ENCODE measurements at regions not wholly inside any gene's neighbourhood (a gene's known extent, or its start where the extent isn't known, plus 50 kb on each side); places are given as distances from the start of the nearest gene placed in this dataset.

DNA sequence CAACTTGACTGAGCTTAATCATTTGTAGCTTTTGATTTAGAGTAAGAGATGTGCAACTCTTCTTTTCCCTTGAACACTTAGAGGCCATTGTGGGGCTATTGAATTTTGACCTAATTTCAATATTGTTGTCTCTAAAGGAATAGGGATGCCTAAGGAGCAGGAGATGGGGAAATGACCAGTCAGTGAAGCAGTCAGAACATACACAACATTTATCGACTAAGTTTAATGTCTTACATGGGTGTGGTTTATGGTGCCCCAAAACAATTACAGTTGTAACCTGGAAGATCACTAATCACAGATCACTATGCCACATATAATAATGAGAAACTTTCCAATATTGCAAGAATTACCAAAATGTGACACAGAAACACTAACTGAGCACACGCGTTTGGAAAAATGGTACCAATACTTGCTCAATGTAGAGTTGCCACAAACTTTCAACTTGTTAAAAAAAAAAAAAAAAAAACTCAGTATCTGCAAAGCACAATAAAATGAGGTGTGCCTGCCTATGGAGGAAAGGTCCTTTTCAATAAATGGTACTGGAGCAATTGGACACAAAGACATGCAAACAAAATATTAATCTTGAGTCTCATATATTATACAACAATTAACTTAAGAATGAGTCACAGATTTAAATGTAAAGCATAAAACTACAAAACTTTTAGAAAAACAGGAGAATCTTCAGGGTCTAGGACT lies 189.6 kb upstream of the RAD23B start:
- H3K4me1 ChIP-seq (ENCODE audit: low read length) = no peaks in the 10 kb centered on the region
- H3K27ac ChIP-seq (ENCODE audit: low read length) = no peak overlapping the region
- DNase-seq = no peak
- no peaks in the 10 kb centered on the region for H3K79me2 ChIP-seq (ENCODE audit: low read length)
- H3K9ac ChIP-seq (ENCODE audit: low read length) = no peak overlapping the region
- H3K27me3 ChIP-seq (replicated peaks; ENCODE audit: insufficient read depth, low read length) = no peaks in the 10 kb centered on the region
- no peak overlapping the region for H2AFZ ChIP-seq (ENCODE audit: low read length)
- no peaks in the 10 kb centered on the region for H3K9me3 ChIP-seq (replicated peaks; ENCODE audit: insufficient read depth, low read length)
- H3K4me3 ChIP-seq (ENCODE audit: low read length) = no peak overlapping the region
- TF ChIP-seq EZH2 (optimal IDR thresholded peaks at IDR 0.05; ENCODE audit: low read depth, low read length) (no peak), EZH2phosphoT487 (IDR thresholded peaks at IDR 0.05; ENCODE audit: low read length) (no peak)
- TF ChIP-seq, protein P1, sequence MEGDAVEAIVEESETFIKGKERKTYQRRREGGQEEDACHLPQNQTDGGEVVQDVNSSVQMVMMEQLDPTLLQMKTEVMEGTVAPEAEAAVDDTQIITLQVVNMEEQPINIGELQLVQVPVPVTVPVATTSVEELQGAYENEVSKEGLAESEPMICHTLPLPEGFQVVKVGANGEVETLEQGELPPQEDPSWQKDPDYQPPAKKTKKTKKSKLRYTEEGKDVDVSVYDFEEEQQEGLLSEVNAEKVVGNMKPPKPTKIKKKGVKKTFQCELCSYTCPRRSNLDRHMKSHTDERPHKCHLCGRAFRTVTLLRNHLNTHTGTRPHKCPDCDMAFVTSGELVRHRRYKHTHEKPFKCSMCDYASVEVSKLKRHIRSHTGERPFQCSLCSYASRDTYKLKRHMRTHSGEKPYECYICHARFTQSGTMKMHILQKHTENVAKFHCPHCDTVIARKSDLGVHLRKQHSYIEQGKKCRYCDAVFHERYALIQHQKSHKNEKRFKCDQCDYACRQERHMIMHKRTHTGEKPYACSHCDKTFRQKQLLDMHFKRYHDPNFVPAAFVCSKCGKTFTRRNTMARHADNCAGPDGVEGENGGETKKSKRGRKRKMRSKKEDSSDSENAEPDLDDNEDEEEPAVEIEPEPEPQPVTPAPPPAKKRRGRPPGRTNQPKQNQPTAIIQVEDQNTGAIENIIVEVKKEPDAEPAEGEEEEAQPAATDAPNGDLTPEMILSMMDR (IDR thresholded peaks at IDR 0.05; ENCODE audit: low read length) = no peak
- no peaks in the 10 kb centered on the region for H4K20me1 ChIP-seq (ENCODE audit: insufficient read depth, low read length)
- no peaks in the 10 kb centered on the region for H3K36me3 ChIP-seq (replicated peaks; ENCODE audit: insufficient read depth, low read length)
- H3F3A ChIP-seq (ENCODE audit: insufficient read depth, low read length) = no peaks in the 10 kb centered on the region
- H3K4me2 ChIP-seq (ENCODE audit: low read depth, low read length) = no peak overlapping the region
- no peaks in the 10 kb centered on the region for H3K9me2 ChIP-seq (replicated peaks; ENCODE audit: insufficient read depth, low read length)

DNA sequence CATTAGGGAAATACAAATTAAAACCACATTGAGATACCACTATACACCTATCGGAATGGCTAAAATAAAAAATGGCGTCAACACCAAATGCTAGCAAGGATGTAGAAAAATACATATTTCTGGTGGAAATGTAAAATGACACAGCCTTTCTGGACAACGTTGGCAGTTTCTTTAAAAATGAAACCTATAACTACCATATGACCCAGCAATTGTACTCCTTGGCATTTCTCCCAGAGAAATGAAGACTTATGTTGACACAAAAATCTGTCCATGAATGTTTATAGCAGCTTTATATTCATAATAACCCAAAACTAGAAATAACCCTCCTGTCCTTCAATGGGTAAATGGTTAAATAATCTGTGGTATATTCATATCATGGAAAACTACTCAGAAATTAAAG lies 188.7 kb upstream of the RAD23B start:
- H3K4me2 ChIP-seq (ENCODE audit: low read depth, low read length) = no peak overlapping the region
- H3K4me1 ChIP-seq (ENCODE audit: low read length) = no peaks in the 10 kb centered on the region
- H3K27me3 ChIP-seq (replicated peaks; ENCODE audit: insufficient read depth, low read length) = no peaks in the 10 kb centered on the region
- H3K27ac ChIP-seq (ENCODE audit: low read length) = no peak overlapping the region
- TF ChIP-seq EZH2phosphoT487 (IDR thresholded peaks at IDR 0.05; ENCODE audit: low read length) = no peak
- TF ChIP-seq, protein P1 (IDR thresholded peaks at IDR 0.05; ENCODE audit: low read length) = no peak
- TF ChIP-seq EZH2 (optimal IDR thresholded peaks at IDR 0.05; ENCODE audit: low read depth, low read length) = no peak
- no peaks in the 10 kb centered on the region for H4K20me1 ChIP-seq (ENCODE audit: insufficient read depth, low read length)
- no peaks in the 10 kb centered on the region for H3K79me2 ChIP-seq (ENCODE audit: low read length)
- H3K9me2 ChIP-seq (replicated peaks; ENCODE audit: insufficient read depth, low read length) = no peaks in the 10 kb centered on the region
- no peaks in the 10 kb centered on the region for H3K36me3 ChIP-seq (replicated peaks; ENCODE audit: insufficient read depth, low read length)
- H3K9ac ChIP-seq (ENCODE audit: low read length) = no peak overlapping the region
- no peaks in the 10 kb centered on the region for H3K9me3 ChIP-seq (replicated peaks; ENCODE audit: insufficient read depth, low read length)
- no peak for DNase-seq
- H3F3A ChIP-seq (ENCODE audit: insufficient read depth, low read length) = no peaks in the 10 kb centered on the region
- no peak overlapping the region for H3K4me3 ChIP-seq (ENCODE audit: low read length)
- no peak overlapping the region for H2AFZ ChIP-seq (ENCODE audit: low read length)

DNA sequence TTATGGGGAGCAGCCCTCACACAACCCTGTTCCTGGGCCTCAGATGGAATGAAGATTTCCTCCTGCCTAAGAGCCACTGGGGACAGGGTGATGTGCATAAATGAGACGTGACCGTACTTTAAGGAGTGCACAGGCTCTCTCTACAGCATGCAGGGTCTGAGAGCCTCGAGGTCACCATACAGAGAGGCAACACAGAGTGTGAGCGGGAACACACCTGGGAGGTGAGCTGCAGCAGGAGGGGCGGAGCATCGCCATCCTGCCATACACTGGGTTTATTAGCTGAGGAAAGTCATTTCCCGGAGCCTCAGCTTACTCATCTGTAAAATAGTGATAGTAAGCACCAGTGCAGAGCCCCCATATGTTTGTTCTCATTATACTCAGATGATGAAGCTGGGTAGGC lies 182.5 kb upstream of the RAD23B start:
- Histone ChIP-seq H3K9ac (ENCODE audit: low read length) (no peak overlapping the region), H3K4me1 (ENCODE audit: low read length) (no peaks in the 10 kb centered on the region), H2AFZ (ENCODE audit: low read length) (no peak overlapping the region), H3K27ac (ENCODE audit: low read length) (no peak overlapping the region), H3K9me3 (replicated peaks; ENCODE audit: insufficient read depth, low read length) (no peaks in the 10 kb centered on the region), H3K27me3 (replicated peaks; ENCODE audit: insufficient read depth, low read length) (no peaks in the 10 kb centered on the region), H3K79me2 (ENCODE audit: low read length) (no peaks in the 10 kb centered on the region), H3K4me3 (ENCODE audit: low read length) (no peak overlapping the region), H3K9me2 (replicated peaks; ENCODE audit: insufficient read depth, low read length) (no peaks in the 10 kb centered on the region), H3K36me3 (replicated peaks; ENCODE audit: insufficient read depth, low read length) (no peaks in the 10 kb centered on the region), H3F3A (ENCODE audit: insufficient read depth, low read length) (no peaks in the 10 kb centered on the region), H4K20me1 (ENCODE audit: insufficient read depth, low read length) (no peaks in the 10 kb centered on the region), H3K4me2 (ENCODE audit: low read depth, low read length) (no peak overlapping the region)
- TF ChIP-seq EZH2 (optimal IDR thresholded peaks at IDR 0.05; ENCODE audit: low read depth, low read length) = no peak
- TF ChIP-seq EZH2phosphoT487 (IDR thresholded peaks at IDR 0.05; ENCODE audit: low read length) = no peak
- TF ChIP-seq, protein P1 (IDR thresholded peaks at IDR 0.05; ENCODE audit: low read length) = no peak
- DNase-seq = no peak

All from MM.1S (cell line).